ENCODE measurements at regions not wholly inside any gene's neighbourhood (a gene's known extent, or its start where the extent isn't known, plus 50 kb on each side); places are given as distances from the start of the nearest gene placed in this dataset.

DNA sequence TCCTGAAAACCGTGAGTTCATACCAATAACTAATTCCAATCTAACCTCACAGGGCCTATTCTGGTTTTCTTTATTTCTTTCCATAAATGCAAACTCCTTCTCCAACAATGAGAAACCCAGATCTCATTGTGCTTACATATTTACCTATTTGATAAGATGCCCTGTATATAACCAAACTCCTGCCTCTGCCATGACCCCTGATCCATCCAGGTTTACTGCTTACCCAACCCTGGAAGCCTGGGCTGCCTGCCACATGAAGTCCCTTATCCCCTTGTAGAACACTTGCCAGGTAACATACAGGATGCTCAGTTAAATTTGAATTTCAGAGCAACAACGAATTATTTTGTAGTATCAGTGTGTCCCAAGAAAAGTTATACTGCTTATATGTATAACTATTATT is 766.1 kb downstream of the LTN1 start:
- ChIA-PET POLR2A (no interaction called here), CTCF (no interaction called here)
- Mint-ChIP-seq H3K27ac (no peak overlapping the region), H3K4me1 (no peaks in the 10 kb centered on the region), H3K27me3 (ENCODE audit: low read depth) (no peaks in the 10 kb centered on the region), H3K4me3 (no peak overlapping the region), H3K36me3 (no peaks in the 10 kb centered on the region), H3K9me3 (no peaks in the 10 kb centered on the region)
- ATAC-seq, result no peak
- no peak for DNase-seq (ENCODE audit: low spot score)
- TF ChIP-seq, protein P1, sequence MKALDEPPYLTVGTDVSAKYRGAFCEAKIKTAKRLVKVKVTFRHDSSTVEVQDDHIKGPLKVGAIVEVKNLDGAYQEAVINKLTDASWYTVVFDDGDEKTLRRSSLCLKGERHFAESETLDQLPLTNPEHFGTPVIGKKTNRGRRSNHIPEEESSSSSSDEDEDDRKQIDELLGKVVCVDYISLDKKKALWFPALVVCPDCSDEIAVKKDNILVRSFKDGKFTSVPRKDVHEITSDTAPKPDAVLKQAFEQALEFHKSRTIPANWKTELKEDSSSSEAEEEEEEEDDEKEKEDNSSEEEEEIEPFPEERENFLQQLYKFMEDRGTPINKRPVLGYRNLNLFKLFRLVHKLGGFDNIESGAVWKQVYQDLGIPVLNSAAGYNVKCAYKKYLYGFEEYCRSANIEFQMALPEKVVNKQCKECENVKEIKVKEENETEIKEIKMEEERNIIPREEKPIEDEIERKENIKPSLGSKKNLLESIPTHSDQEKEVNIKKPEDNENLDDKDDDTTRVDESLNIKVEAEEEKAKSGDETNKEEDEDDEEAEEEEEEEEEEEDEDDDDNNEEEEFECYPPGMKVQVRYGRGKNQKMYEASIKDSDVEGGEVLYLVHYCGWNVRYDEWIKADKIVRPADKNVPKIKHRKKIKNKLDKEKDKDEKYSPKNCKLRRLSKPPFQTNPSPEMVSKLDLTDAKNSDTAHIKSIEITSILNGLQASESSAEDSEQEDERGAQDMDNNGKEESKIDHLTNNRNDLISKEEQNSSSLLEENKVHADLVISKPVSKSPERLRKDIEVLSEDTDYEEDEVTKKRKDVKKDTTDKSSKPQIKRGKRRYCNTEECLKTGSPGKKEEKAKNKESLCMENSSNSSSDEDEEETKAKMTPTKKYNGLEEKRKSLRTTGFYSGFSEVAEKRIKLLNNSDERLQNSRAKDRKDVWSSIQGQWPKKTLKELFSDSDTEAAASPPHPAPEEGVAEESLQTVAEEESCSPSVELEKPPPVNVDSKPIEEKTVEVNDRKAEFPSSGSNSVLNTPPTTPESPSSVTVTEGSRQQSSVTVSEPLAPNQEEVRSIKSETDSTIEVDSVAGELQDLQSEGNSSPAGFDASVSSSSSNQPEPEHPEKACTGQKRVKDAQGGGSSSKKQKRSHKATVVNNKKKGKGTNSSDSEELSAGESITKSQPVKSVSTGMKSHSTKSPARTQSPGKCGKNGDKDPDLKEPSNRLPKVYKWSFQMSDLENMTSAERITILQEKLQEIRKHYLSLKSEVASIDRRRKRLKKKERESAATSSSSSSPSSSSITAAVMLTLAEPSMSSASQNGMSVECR (CRISPR knock-in tag; IDR thresholded peaks at IDR 0.05; ENCODE audit: borderline replicate concordance), result no peak
- no peak for TF ChIP-seq TEAD1 (CRISPR knock-in tag; IDR thresholded peaks at IDR 0.05)
- TF ChIP-seq CREM (CRISPR knock-in tag; IDR thresholded peaks at IDR 0.05), result no peak
- TF ChIP-seq, protein P2, sequence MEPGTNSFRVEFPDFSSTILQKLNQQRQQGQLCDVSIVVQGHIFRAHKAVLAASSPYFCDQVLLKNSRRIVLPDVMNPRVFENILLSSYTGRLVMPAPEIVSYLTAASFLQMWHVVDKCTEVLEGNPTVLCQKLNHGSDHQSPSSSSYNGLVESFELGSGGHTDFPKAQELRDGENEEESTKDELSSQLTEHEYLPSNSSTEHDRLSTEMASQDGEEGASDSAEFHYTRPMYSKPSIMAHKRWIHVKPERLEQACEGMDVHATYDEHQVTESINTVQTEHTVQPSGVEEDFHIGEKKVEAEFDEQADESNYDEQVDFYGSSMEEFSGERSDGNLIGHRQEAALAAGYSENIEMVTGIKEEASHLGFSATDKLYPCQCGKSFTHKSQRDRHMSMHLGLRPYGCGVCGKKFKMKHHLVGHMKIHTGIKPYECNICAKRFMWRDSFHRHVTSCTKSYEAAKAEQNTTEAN (CRISPR knock-in tag; IDR thresholded peaks at IDR 0.05), result no peak
- no peak for TF ChIP-seq ZBTB21 (CRISPR knock-in tag; IDR thresholded peaks at IDR 0.05; ENCODE audit: borderline replicate concordance)
- TF ChIP-seq, protein P3, sequence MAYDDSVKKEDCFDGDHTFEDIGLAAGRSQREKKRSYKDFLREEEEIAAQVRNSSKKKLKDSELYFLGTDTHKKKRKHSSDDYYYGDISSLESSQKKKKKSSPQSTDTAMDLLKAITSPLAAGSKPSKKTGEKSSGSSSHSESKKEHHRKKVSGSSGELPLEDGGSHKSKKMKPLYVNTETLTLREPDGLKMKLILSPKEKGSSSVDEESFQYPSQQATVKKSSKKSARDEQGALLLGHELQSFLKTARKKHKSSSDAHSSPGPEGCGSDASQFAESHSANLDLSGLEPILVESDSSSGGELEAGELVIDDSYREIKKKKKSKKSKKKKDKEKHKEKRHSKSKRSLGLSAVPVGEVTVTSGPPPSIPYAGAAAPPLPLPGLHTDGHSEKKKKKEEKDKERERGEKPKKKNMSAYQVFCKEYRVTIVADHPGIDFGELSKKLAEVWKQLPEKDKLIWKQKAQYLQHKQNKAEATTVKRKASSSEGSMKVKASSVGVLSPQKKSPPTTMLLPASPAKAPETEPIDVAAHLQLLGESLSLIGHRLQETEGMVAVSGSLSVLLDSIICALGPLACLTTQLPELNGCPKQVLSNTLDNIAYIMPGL (CRISPR knock-in tag; IDR thresholded peaks at IDR 0.05), result no peak
- no peak for TF ChIP-seq SMAD4 (CRISPR knock-in tag; IDR thresholded peaks at IDR 0.05)
- TF ChIP-seq ELF4 (CRISPR knock-in tag; IDR thresholded peaks at IDR 0.05; ENCODE audit: low read depth), result no peak
- TF ChIP-seq, protein P4, sequence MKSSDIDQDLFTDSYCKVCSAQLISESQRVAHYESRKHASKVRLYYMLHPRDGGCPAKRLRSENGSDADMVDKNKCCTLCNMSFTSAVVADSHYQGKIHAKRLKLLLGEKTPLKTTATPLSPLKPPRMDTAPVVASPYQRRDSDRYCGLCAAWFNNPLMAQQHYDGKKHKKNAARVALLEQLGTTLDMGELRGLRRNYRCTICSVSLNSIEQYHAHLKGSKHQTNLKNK (CRISPR knock-in tag; IDR thresholded peaks at IDR 0.05), result no peak
- TF ChIP-seq, protein P5, sequence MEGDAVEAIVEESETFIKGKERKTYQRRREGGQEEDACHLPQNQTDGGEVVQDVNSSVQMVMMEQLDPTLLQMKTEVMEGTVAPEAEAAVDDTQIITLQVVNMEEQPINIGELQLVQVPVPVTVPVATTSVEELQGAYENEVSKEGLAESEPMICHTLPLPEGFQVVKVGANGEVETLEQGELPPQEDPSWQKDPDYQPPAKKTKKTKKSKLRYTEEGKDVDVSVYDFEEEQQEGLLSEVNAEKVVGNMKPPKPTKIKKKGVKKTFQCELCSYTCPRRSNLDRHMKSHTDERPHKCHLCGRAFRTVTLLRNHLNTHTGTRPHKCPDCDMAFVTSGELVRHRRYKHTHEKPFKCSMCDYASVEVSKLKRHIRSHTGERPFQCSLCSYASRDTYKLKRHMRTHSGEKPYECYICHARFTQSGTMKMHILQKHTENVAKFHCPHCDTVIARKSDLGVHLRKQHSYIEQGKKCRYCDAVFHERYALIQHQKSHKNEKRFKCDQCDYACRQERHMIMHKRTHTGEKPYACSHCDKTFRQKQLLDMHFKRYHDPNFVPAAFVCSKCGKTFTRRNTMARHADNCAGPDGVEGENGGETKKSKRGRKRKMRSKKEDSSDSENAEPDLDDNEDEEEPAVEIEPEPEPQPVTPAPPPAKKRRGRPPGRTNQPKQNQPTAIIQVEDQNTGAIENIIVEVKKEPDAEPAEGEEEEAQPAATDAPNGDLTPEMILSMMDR (IDR thresholded peaks at IDR 0.05), result no peak
- no peak for TF ChIP-seq FOXP1 (CRISPR knock-in tag; IDR thresholded peaks at IDR 0.05; ENCODE audit: borderline replicate concordance)
- no peak for TF ChIP-seq ATF1 (CRISPR knock-in tag; IDR thresholded peaks at IDR 0.05)
- TF ChIP-seq, protein P6, sequence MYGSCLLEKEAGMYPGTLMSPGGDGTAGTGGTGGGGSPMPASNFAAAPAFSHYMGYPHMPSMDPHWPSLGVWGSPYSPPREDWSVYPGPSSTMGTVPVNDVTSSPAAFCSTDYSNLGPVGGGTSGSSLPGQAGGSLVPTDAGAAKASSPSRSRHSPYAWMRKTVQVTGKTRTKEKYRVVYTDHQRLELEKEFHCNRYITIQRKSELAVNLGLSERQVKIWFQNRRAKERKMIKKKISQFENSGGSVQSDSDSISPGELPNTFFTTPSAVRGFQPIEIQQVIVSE (CRISPR knock-in tag; IDR thresholded peaks at IDR 0.05; ENCODE audit: borderline replicate concordance), result no peak
- no peak for TF ChIP-seq ZNF671 (CRISPR knock-in tag; IDR thresholded peaks at IDR 0.05)
- TF ChIP-seq ETV6 (CRISPR knock-in tag; IDR thresholded peaks at IDR 0.05), result no peak

DNA sequence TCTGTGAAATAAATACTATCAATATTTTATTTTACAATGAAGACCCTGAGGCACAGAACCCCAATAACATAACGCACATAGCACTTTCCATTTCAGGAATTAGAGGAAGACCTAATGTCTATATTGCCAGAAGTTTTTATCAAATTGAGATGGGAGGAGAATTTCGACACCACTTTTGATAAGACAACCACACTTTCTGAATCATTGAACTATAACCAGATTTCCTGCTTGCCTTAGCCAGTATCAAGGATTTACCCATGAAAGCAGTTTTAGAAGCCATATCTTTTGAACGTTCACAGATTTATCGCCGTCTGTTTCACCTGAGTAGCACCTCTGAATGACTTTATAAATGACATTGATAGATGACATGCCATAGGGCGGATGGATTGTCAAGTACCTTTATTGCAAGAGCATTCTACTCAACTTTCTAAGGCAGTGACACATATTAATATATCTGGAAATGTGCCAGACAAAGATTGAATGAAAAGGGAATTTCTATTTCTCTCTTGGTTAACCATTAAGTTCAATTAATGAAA is 768.4 kb downstream of the LTN1 start:
- H3K27ac Mint-ChIP-seq, result no peak overlapping the region
- POLR2A ChIA-PET, result no interaction called here
- no peaks in the 10 kb centered on the region for H3K4me1 Mint-ChIP-seq
- H3K27me3 Mint-ChIP-seq (ENCODE audit: low read depth), result no peaks in the 10 kb centered on the region
- no peak for TF ChIP-seq HMGA2 (CRISPR knock-in tag; IDR thresholded peaks at IDR 0.05)
- TF ChIP-seq MXD4 (CRISPR knock-in tag; IDR thresholded peaks at IDR 0.05; ENCODE audit: borderline replicate concordance), result no peak
- TF ChIP-seq SMAD4 (CRISPR knock-in tag; IDR thresholded peaks at IDR 0.05), result no peak
- TF ChIP-seq JUN (CRISPR knock-in tag; IDR thresholded peaks at IDR 0.05), result no peak
- no peak for TF ChIP-seq ESRRA (CRISPR knock-in tag; IDR thresholded peaks at IDR 0.05; ENCODE audit: borderline replicate concordance)
- no peak for TF ChIP-seq NFE2L1 (CRISPR knock-in tag; IDR thresholded peaks at IDR 0.05)
- no peak for TF ChIP-seq TEAD1 (CRISPR knock-in tag; IDR thresholded peaks at IDR 0.05)
- no peak for TF ChIP-seq CREB1 (CRISPR knock-in tag; IDR thresholded peaks at IDR 0.05)
- TF ChIP-seq, protein P7, sequence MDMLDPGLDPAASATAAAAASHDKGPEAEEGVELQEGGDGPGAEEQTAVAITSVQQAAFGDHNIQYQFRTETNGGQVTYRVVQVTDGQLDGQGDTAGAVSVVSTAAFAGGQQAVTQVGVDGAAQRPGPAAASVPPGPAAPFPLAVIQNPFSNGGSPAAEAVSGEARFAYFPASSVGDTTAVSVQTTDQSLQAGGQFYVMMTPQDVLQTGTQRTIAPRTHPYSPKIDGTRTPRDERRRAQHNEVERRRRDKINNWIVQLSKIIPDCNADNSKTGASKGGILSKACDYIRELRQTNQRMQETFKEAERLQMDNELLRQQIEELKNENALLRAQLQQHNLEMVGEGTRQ (CRISPR knock-in tag; IDR thresholded peaks at IDR 0.05), result no peak
- TF ChIP-seq, protein P8, sequence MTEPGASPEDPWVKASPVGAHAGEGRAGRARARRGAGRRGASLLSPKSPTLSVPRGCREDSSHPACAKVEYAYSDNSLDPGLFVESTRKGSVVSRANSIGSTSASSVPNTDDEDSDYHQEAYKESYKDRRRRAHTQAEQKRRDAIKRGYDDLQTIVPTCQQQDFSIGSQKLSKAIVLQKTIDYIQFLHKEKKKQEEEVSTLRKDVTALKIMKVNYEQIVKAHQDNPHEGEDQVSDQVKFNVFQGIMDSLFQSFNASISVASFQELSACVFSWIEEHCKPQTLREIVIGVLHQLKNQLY (CRISPR knock-in tag; IDR thresholded peaks at IDR 0.05), result no peak
- TF ChIP-seq, protein P9, sequence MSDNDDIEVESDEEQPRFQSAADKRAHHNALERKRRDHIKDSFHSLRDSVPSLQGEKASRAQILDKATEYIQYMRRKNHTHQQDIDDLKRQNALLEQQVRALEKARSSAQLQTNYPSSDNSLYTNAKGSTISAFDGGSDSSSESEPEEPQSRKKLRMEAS (CRISPR knock-in tag; IDR thresholded peaks at IDR 0.05), result no peak
- H3K4me3 Mint-ChIP-seq, result no peak overlapping the region
- H3K9me3 Mint-ChIP-seq, result peaks cover 8% of the 10 kb centered on the region
- H3K36me3 Mint-ChIP-seq, result 0 out of 2 replicates have a peak, but pooled peaks cover 2% of the 10 kb centered on the region
- CTCF ChIA-PET, result no interaction called here
- ATAC-seq (no peak), DNase-seq (ENCODE audit: low spot score) (no peak)
